Endothelial cell (in vitro differentiated cells): ENCODE measurements at regions not wholly inside any gene's neighbourhood (a gene's known extent, or its start where the extent isn't known, plus 50 kb on each side); places are given as distances from the start of the nearest gene placed in this dataset.

Experiments used
- DNase-seq: peaks from one replicate; pipeline ENCODE4 v3.0.0; 2021; ENCODE audit warnings: low spot score
- H3K27ac Mint-ChIP-seq: one replicate; pipeline ENCODE4 v1.8.0; 2021; ENCODE audit warnings: mixed read lengths, inconsistent platforms; ENCODE audit not compliant: unreplicated experiment
- H3K27me3 Mint-ChIP-seq: one replicate; pipeline ENCODE4 v1.8.0; 2021; ENCODE audit warnings: mild to moderate bottlenecking, moderate library complexity, mixed read lengths, inconsistent platforms; ENCODE audit not compliant: unreplicated experiment
- H3K36me3 Mint-ChIP-seq: one replicate; pipeline ENCODE4 v1.8.0; 2021; ENCODE audit warnings: mild to moderate bottlenecking, low read depth, mixed read lengths, inconsistent platforms; ENCODE audit not compliant: unreplicated experiment
- H3K4me1 Mint-ChIP-seq: one replicate; pipeline ENCODE4 v1.8.0; 2021; ENCODE audit warnings: mild to moderate bottlenecking, mixed read lengths, inconsistent platforms; ENCODE audit not compliant: unreplicated experiment
- H3K4me3 Mint-ChIP-seq: one replicate; pipeline ENCODE4 v1.8.0; 2021; ENCODE audit warnings: mild to moderate bottlenecking, mixed read lengths, inconsistent platforms; ENCODE audit not compliant: unreplicated experiment
- H3K9me3 Mint-ChIP-seq: one replicate; pipeline ENCODE4 v1.8.0; 2021; ENCODE audit warnings: mixed read lengths, inconsistent platforms; ENCODE audit not compliant: unreplicated experiment
- CTCF ChIP-seq: fragments of 200-600 bp; sonication (generic); IDR thresholded peaks from one replicate; pipeline ENCODE4 v1.5.0; 2021; ENCODE audit warnings: antibody characterized with exemption; ENCODE audit not compliant: unreplicated experiment

- Mint-ChIP-seq H3K27ac (no peak overlapping the region), H3K4me3 (no peak overlapping the region), H3K27me3 (peaks cover 2% of the 10 kb centered on the region), H3K36me3 (no peaks in the 10 kb centered on the region), H3K4me1 (no peaks in the 10 kb centered on the region), H3K9me3 (no peaks in the 10 kb centered on the region)
- TF ChIP-seq CTCF = no peak
- no peak for DNase-seq
Observed at GRCh38 chr2:81645745-81646301, 1341.3 kb upstream of the LRRTM1 start.

DNA sequence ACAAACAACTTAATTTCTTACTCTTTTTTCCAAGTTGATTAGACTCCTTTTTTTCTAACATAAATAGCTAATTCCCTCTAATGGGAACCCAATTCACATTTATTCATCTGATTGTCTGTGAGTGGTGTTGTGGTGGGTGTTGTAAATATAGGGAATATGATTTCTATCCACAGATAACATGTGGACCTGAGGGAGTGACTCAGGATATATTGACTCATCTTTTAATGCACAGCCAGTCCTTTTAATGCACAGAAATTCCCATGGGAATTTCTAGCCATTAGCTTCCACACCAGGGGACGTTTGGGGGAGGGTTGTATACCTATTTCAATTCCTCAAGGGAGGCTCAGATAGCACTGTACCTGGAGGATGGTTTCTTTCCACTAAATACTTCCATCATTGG, 1339.6 kb upstream of the LRRTM1 start:
- Mint-ChIP-seq H3K27me3 (peaks cover 4% of the 10 kb centered on the region), H3K4me1 (no peaks in the 10 kb centered on the region), H3K36me3 (no peaks in the 10 kb centered on the region), H3K9me3 (no peaks in the 10 kb centered on the region), H3K27ac (no peak overlapping the region), H3K4me3 (no peak overlapping the region)
- TF ChIP-seq CTCF = no peak
- no peak for DNase-seq

DNA sequence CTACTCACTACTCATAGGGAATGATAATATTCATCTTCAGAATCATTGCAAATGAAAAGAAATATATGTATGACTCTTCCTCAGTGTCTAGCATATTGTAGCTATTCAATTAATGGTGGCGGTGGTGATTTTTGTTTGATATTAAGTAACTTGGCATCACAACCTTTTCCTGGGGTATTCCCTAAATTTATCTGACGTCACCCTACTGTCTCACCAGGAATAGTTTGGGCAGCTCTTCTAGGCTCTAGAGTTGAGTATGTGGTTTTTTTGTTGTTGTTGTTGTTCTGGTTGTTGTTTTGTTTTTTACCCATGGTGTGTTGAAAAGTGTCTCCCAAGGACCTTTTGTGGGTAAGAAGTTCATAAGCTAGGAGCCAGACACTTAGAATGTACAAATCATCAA, 1320.3 kb upstream of the LRRTM1 start:
- Mint-ChIP-seq H3K27me3 (no peaks in the 10 kb centered on the region), H3K27ac (no peak overlapping the region), H3K9me3 (no peaks in the 10 kb centered on the region), H3K4me3 (no peak overlapping the region), H3K4me1 (no peaks in the 10 kb centered on the region), H3K36me3 (no peaks in the 10 kb centered on the region)
- no peak for DNase-seq
- TF ChIP-seq CTCF = no peak

DNA sequence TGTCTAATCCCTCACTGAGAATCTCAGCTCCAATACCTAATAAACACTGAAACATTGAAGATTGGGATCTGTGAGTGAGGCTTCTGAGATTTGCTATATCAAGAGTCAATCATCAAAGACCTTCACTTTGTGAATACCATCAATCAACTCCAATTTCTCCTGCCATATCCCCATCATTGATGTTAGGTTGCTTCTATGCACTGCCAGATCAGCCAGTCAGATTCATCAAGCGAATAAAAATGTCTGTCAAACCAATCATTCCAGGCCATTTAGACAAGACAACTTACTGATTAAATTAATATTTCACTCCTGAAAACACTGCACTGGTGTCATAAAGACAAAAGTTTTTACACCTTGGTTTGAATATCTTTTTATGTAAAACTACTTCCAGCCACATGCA, 1295.5 kb upstream of the LRRTM1 start:
- no peak overlapping the region for H3K27ac Mint-ChIP-seq
- no peaks in the 10 kb centered on the region for H3K27me3 Mint-ChIP-seq
- no peaks in the 10 kb centered on the region for H3K36me3 Mint-ChIP-seq
- no peak for DNase-seq
- TF ChIP-seq CTCF = no peak
- H3K4me3 Mint-ChIP-seq = no peak overlapping the region
- H3K4me1 Mint-ChIP-seq = no peaks in the 10 kb centered on the region
- H3K9me3 Mint-ChIP-seq = no peaks in the 10 kb centered on the region

DNA sequence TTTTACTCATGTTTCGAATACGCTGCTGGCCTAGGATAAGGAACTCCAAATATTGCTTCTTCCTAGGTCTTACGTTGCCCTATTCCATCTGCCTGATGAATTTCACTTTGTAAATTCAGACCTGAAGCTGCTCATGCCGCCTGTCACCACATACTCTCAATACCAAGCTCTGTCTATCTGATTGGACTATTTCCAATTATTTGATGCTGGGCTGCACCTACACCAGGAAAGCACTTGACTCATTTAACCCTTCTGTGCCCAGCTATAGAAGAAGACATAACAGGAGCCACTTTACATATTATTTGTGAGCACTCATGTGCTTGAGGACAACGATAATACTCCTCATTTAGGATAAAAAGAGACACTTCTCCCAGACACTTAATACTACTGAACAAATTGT, 1293.9 kb upstream of the LRRTM1 start:
- no peak for DNase-seq
- Mint-ChIP-seq H3K9me3 (no peaks in the 10 kb centered on the region), H3K4me1 (no peaks in the 10 kb centered on the region), H3K27me3 (no peaks in the 10 kb centered on the region), H3K36me3 (no peaks in the 10 kb centered on the region), H3K27ac (no peak overlapping the region), H3K4me3 (no peak overlapping the region)
- no peak for TF ChIP-seq CTCF
